CD4-positive, alpha-beta T cell treated with Interleukin-17A for 1 hour (primary cell): ENCODE measurements at regions not wholly inside any gene's neighbourhood (a gene's known extent, or its start where the extent isn't known, plus 50 kb on each side); places are given as distances from the start of the nearest gene placed in this dataset.

ENCODE experiments used
- DNase-seq: peaks from one replicate; pipeline ENCODE4 v3.0.0-alpha.2; 2020

GRCh38 chr3:31008994-31009393 is 114.5 kb upstream of the GADL1 start:
- DNase-seq, result no peak

GRCh38 chr3:31009881-31010280 is 115.4 kb upstream of the GADL1 start:
- DNase-seq, result no peak

GRCh38 chr3:31010491-31010890 is 116.0 kb upstream of the GADL1 start:
- DNase-seq, result no peak

GRCh38 chr3:31011380-31011779 is 116.9 kb upstream of the GADL1 start:
- no peak for DNase-seq

- DNase-seq, result no peak
Observed at GRCh38 chr3:31013090-31013489, 118.6 kb upstream of the GADL1 start.

GRCh38 chr3:31013843-31014242 is 119.4 kb upstream of the GADL1 start:
- DNase-seq, result no peak

- DNase-seq, result no peak
Observed at GRCh38 chr3:31014317-31015040, 120.0 kb upstream of the GADL1 start.

- DNase-seq, result no peak
Observed at GRCh38 chr3:31016196-31016595, 121.7 kb upstream of the GADL1 start.

- DNase-seq, result no peak
Observed at GRCh38 chr3:31022716-31023115, 128.3 kb upstream of the GADL1 start.

- DNase-seq, result no peak
Observed at GRCh38 chr3:31025541-31025940, 131.1 kb upstream of the GADL1 start.

GRCh38 chr3:31027191-31027761 is 132.8 kb upstream of the GADL1 start:
- no peak for DNase-seq

GRCh38 chr3:31027914-31028313 is 133.5 kb upstream of the GADL1 start:
- no peak for DNase-seq

- DNase-seq, result no peak
Observed at GRCh38 chr3:31028766-31029165, 134.3 kb upstream of the GADL1 start.

- no peak for DNase-seq
Observed at GRCh38 chr3:31029706-31030105, 135.2 kb upstream of the GADL1 start.

- no peak for DNase-seq
Observed at GRCh38 chr3:31035681-31036080, 141.2 kb upstream of the GADL1 start.

GRCh38 chr3:31038086-31038739 is 143.8 kb upstream of the GADL1 start:
- no peak for DNase-seq

GRCh38 chr3:31039145-31039544 is 144.7 kb upstream of the GADL1 start:
- DNase-seq, result no peak

GRCh38 chr3:31041161-31041978 is 146.9 kb upstream of the GADL1 start:
- DNase-seq, result no peak

GRCh38 chr3:31043184-31043819 is 148.8 kb upstream of the GADL1 start:
- no peak for DNase-seq

GRCh38 chr3:31047673-31048072 is 153.2 kb upstream of the GADL1 start:
- DNase-seq, result no peak

GRCh38 chr3:31048143-31048542 is 153.7 kb upstream of the GADL1 start:
- DNase-seq, result no peak

- DNase-seq, result no peak
Observed at GRCh38 chr3:31050296-31050695, 155.8 kb upstream of the GADL1 start.

- DNase-seq, result no peak
Observed at GRCh38 chr3:31051226-31051625, 156.8 kb upstream of the GADL1 start.
